ENCODE measurements at regions not wholly inside any gene's neighbourhood (a gene's known extent, or its start where the extent isn't known, plus 50 kb on each side); places are given as distances from the start of the nearest gene placed in this dataset.

DNA sequence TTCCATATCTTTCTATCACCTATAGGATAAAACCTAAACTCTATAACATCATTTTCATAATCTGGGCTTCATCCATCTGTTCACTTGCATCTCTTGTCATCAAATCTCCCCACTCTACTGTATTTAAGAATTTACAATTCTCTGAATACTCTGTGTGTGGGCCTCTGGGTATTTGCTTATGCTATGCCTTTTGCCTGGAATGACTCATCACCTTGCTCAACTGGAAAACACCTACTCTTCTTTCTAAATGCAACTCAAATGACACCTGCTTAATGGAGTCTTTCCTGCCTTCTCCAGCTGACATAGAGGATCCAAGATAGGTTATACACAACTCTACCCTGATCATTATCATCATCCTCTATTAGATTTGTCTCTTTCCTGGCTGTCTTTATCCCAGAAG, 421.7 kb downstream of the SPATA31D1 start:
- intact Hi-C loops (cut with micrococcal nuclease), result no loop called here
- DNase-seq (ENCODE audit: low read depth, low spot score), result no peak

More for the DNA sequence above, 421.7 kb downstream of the SPATA31D1 start:
- no peaks in the 10 kb centered on the region for H3K27me3 ChIP-seq (ENCODE audit: insufficient read depth, low read length)
- no peak for ATAC-seq
- ChIA-PET RAD21 (ENCODE audit: low non-redundant PET in 1 of 2, low total read pairs in 2 of 2, uncharacterized antibody in 2 of 2, unreplicated experiment in 2 of 2) (no interaction called here), POLR2A (no interaction called here), CTCF (no interaction called here)
- TF ChIP-seq ZFX (IDR thresholded peaks at IDR 0.05) (no peak), SRF (IDR thresholded peaks at IDR 0.05; ENCODE audit: low read depth) (no peak), FOSL1 (IDR thresholded peaks at IDR 0.05; ENCODE audit: low read depth) (no peak), SP1 (IDR thresholded peaks at IDR 0.05; ENCODE audit: low read depth) (no peak), REST (IDR thresholded peaks at IDR 0.05; ENCODE audit: low read depth) (no peak), SIN3A (IDR thresholded peaks at IDR 0.05; ENCODE audit: low read depth) (no peak), ZBTB33 (IDR thresholded peaks at IDR 0.05; ENCODE audit: extremely low read depth, insufficient replicate concordance, low read length) (no peak), TCF7L2 (IDR thresholded peaks at IDR 0.05; ENCODE audit: borderline replicate concordance, extremely low read depth, insufficient read depth, insufficient read length) (no peak), POLR2A (IDR thresholded peaks at IDR 0.05; ENCODE audit: borderline replicate concordance, extremely low read depth, insufficient read depth, insufficient read length) (no peak), CEBPB (IDR thresholded peaks at IDR 0.05; ENCODE audit: low read depth) (no peak), CBX3 (IDR thresholded peaks at IDR 0.05; ENCODE audit: low read depth) (no peak), RAD21 (IDR thresholded peaks at IDR 0.05; ENCODE audit: low read depth) (no peak), MAX (IDR thresholded peaks at IDR 0.05) (no peak), POLR2AphosphoS5 (IDR thresholded peaks at IDR 0.05; ENCODE audit: low read depth, low read length) (no peak), YY1 (IDR thresholded peaks at IDR 0.05; ENCODE audit: extremely low read depth, insufficient replicate concordance, low read depth, low read length) (no peak), EZH2 (IDR thresholded peaks at IDR 0.05) (no peak), EZH2phosphoT487 (IDR thresholded peaks at IDR 0.05; ENCODE audit: borderline replicate concordance) (no peak)
- TF ChIP-seq, protein P1, sequence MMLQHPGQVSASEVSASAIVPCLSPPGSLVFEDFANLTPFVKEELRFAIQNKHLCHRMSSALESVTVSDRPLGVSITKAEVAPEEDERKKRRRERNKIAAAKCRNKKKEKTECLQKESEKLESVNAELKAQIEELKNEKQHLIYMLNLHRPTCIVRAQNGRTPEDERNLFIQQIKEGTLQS (IDR thresholded peaks at IDR 0.05), result no peak
- TF ChIP-seq, protein P2, sequence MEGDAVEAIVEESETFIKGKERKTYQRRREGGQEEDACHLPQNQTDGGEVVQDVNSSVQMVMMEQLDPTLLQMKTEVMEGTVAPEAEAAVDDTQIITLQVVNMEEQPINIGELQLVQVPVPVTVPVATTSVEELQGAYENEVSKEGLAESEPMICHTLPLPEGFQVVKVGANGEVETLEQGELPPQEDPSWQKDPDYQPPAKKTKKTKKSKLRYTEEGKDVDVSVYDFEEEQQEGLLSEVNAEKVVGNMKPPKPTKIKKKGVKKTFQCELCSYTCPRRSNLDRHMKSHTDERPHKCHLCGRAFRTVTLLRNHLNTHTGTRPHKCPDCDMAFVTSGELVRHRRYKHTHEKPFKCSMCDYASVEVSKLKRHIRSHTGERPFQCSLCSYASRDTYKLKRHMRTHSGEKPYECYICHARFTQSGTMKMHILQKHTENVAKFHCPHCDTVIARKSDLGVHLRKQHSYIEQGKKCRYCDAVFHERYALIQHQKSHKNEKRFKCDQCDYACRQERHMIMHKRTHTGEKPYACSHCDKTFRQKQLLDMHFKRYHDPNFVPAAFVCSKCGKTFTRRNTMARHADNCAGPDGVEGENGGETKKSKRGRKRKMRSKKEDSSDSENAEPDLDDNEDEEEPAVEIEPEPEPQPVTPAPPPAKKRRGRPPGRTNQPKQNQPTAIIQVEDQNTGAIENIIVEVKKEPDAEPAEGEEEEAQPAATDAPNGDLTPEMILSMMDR (IDR thresholded peaks at IDR 0.05 in 2 of 3, conservative IDR thresholded peaks at IDR 0.05 in 1 of 3; ENCODE audit: borderline replicate concordance in 1 of 3, insufficient read depth in 1 of 3, low read depth in 2 of 3, low read length in 2 of 3), result no peak
- no peak overlapping the region for H3K4me2 ChIP-seq (ENCODE audit: low read length)
- no peaks in the 10 kb centered on the region for H3K79me2 ChIP-seq (ENCODE audit: insufficient read depth, low read length)
- no TSS peak for BruUV-seq (replicated peaks)
- no peaks in the 10 kb centered on the region for H3K36me3 ChIP-seq (ENCODE audit: control insufficient read depth in 1 of 2, insufficient read depth in 2 of 2, low read length in 2 of 2)
- H4K20me1 ChIP-seq (ENCODE audit: insufficient read depth), result no peaks in the 10 kb centered on the region
- no peak overlapping the region for H3K4me3 ChIP-seq (replicated peaks in 1 of 2; ENCODE audit: low read depth in 1 of 2, low read length in 2 of 2)
- H2AFZ ChIP-seq (ENCODE audit: low read depth, low read length, poor library complexity, severe bottlenecking), result no peak overlapping the region
- H3K9me3 ChIP-seq (ENCODE audit: control insufficient read depth in 1 of 2, insufficient read depth in 1 of 2, low read depth in 1 of 2, low read length in 2 of 2), result no peaks in the 10 kb centered on the region; a peak in 1 of 4 replicates
- H3K27ac ChIP-seq (ENCODE audit: low read depth, low read length), result no peak overlapping the region
- H3K4me1 ChIP-seq (ENCODE audit: control insufficient read depth in 1 of 2, insufficient read depth in 2 of 2, low read length in 2 of 2), result no peaks in the 10 kb centered on the region
- no peaks in the 10 kb centered on the region for H3K9me2 ChIP-seq (ENCODE audit: insufficient read depth)
- H3K9ac ChIP-seq (ENCODE audit: low read length), result no peak overlapping the region
